Nephron progenitor cell (in vitro differentiated cells): ENCODE measurements at regions not wholly inside any gene's neighbourhood (a gene's known extent, or its start where the extent isn't known, plus 50 kb on each side); places are given as distances from the start of the nearest gene placed in this dataset.

ENCODE experiments used
- DNase-seq: peaks from one replicate; pipeline ENCODE4 v3.0.0; 2021
- H3K27ac Mint-ChIP-seq: 2 replicates; pipeline ENCODE4 v1.8.0; 2021; ENCODE audit warnings: mild to moderate bottlenecking, moderate library complexity, mixed read lengths
- H3K27me3 Mint-ChIP-seq: 2 replicates; pipeline ENCODE4 v1.8.0; 2021; ENCODE audit warnings: mild to moderate bottlenecking, low read depth, mixed read lengths; ENCODE audit not compliant: poor library complexity
- H3K36me3 Mint-ChIP-seq: 2 replicates; pipeline ENCODE4 v1.8.0; 2021; ENCODE audit warnings: low read depth, mixed read lengths
- H3K4me1 Mint-ChIP-seq: 2 replicates; pipeline ENCODE4 v1.8.0; 2021; ENCODE audit warnings: mixed read lengths
- H3K4me3 Mint-ChIP-seq: 2 replicates; pipeline ENCODE4 v1.8.0; 2021; ENCODE audit warnings: mild to moderate bottlenecking, moderate library complexity, mixed read lengths
- H3K9me3 Mint-ChIP-seq: 2 replicates; pipeline ENCODE4 v1.8.0; 2021; ENCODE audit warnings: mild to moderate bottlenecking, moderate library complexity, mixed read lengths
- TF ChIP-seq, protein P1 (sequence below): fragments of 200-600 bp; sonication (generic); IDR thresholded peaks from 2 replicates; pipeline ENCODE4 v1.5.0; 2021; ENCODE audit warnings: antibody characterized with exemption

DNA sequence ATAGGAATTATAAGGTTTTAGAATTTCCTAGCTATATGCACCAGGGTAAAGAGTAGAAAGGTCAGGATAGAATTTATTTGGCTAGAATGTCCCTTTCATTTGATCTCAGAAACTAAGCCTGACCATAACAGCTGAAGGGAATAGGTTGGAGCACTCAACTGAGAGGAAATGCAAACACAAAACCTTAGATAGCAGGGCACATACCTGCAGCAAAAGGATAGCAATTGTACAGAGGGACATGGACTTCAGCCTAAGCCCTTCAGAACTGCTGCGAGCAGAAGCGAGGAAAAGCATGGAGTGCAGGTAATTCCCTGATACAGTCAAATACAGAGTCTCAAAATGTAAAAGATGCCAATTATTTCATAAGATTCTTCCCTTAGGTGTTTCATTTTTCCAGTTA lies 211.0 kb upstream of the DDI1 start:
- peaks cover 19% of the 10 kb centered on the region for H3K9me3 Mint-ChIP-seq
- no peaks in the 10 kb centered on the region for H3K36me3 Mint-ChIP-seq
- no peaks in the 10 kb centered on the region for H3K27me3 Mint-ChIP-seq
- no peak for DNase-seq
- TF ChIP-seq, protein P1, sequence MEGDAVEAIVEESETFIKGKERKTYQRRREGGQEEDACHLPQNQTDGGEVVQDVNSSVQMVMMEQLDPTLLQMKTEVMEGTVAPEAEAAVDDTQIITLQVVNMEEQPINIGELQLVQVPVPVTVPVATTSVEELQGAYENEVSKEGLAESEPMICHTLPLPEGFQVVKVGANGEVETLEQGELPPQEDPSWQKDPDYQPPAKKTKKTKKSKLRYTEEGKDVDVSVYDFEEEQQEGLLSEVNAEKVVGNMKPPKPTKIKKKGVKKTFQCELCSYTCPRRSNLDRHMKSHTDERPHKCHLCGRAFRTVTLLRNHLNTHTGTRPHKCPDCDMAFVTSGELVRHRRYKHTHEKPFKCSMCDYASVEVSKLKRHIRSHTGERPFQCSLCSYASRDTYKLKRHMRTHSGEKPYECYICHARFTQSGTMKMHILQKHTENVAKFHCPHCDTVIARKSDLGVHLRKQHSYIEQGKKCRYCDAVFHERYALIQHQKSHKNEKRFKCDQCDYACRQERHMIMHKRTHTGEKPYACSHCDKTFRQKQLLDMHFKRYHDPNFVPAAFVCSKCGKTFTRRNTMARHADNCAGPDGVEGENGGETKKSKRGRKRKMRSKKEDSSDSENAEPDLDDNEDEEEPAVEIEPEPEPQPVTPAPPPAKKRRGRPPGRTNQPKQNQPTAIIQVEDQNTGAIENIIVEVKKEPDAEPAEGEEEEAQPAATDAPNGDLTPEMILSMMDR, result no peak
- H3K4me3 Mint-ChIP-seq, result no peak overlapping the region
- no peaks in the 10 kb centered on the region for H3K4me1 Mint-ChIP-seq
- no peak overlapping the region for H3K27ac Mint-ChIP-seq

DNA sequence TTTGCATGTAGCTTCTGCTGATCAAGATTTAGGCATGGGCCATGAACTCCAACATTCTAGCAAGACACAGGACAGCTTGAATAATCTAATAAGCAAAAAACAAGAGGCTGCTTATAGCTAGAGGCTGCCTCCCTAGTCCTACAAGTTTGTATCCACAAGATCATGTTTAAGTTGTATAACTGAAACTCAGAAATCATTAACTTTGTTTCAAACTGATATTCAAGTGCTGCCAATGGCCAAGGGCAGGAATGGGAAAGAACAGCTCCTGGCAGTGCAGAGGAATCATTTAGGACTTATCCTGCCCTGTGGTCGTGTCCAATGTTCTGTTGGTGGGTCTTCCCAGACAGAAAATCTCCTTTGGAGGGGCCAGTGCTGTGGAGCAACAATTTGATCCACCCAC lies 209.6 kb upstream of the DDI1 start:
- Mint-ChIP-seq H3K27me3 (no peaks in the 10 kb centered on the region), H3K36me3 (no peaks in the 10 kb centered on the region), H3K27ac (no peak overlapping the region), H3K4me3 (no peak overlapping the region), H3K9me3 (peaks cover 20% of the 10 kb centered on the region), H3K4me1 (no peaks in the 10 kb centered on the region)
- TF ChIP-seq, protein P1, result no peak
- DNase-seq, result no peak

DNA sequence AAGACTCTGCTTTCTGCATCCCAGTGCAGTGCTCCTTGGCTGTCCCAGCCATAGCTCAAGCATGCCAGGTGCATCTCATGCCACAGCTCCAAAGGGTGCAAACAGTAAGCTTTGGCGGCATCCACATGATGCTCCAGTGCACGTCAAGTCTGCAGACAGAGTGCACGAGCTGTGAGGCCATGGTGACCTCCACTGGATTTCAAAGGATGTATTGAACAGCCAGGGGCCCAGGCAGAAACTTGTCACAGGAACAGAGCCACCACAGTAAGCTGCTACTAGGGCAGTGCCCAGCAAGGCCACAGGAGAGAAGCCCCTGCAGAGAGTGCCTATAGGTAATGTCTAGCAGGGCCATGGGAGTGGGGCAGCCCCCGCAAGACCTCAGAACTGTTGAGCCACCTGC lies 206.8 kb upstream of the DDI1 start:
- DNase-seq, result no peak
- H3K27me3 Mint-ChIP-seq, result no peaks in the 10 kb centered on the region
- TF ChIP-seq, protein P1, result no peak

DNA sequence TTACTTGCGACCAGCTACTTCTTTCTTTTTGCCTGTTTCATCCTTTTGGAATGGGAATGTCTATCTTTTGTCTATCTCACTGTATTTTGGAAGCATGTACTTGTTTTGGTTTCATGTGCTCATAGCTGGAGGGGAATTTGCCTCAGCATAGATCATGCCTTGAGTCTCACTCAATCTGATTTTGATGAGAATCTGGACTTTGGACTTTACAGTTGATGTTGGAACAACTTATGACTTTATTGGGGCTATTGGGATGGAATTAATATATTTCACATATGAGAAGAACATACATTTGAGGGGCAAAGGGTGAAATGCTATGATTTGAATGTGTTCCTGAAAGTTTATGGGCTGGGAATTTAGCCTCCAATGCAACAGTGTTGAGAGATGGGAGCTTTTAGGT lies 206.2 kb upstream of the DDI1 start:
- no peaks in the 10 kb centered on the region for H3K4me1 Mint-ChIP-seq
- DNase-seq, result no peak
- peaks cover 39% of the 10 kb centered on the region for H3K9me3 Mint-ChIP-seq
- H3K27ac Mint-ChIP-seq, result no peak overlapping the region
- TF ChIP-seq, protein P1, result no peak
- no peaks in the 10 kb centered on the region for H3K27me3 Mint-ChIP-seq
- no peak overlapping the region for H3K4me3 Mint-ChIP-seq
- no peaks in the 10 kb centered on the region for H3K36me3 Mint-ChIP-seq

More for the DNA sequence above, 206.8 kb upstream of the DDI1 start:
- peaks cover 39% of the 10 kb centered on the region for H3K9me3 Mint-ChIP-seq
- H3K4me1 Mint-ChIP-seq, result no peaks in the 10 kb centered on the region
- no peaks in the 10 kb centered on the region for H3K36me3 Mint-ChIP-seq
- no peak overlapping the region for H3K27ac Mint-ChIP-seq
- no peak overlapping the region for H3K4me3 Mint-ChIP-seq

DNA sequence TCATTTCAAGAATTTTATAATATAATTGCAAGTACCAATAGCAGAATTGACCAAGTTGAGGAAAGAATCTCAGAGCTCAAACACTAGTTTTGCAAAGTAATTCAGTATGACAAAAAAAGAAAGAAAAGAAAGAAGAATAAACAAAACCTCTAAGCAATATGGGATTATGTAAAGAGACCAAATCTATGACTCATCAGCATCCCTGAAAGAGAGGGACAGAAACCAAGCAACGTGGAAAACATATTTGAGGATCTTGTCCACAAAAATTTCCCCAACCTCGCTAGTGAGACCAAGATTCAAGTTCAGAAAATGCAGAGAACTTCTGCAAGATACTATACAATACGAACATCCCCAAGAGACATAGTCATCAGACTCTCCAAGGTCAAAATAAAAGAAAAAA lies 203.7 kb upstream of the DDI1 start:
- no peaks in the 10 kb centered on the region for H3K27me3 Mint-ChIP-seq

DNA sequence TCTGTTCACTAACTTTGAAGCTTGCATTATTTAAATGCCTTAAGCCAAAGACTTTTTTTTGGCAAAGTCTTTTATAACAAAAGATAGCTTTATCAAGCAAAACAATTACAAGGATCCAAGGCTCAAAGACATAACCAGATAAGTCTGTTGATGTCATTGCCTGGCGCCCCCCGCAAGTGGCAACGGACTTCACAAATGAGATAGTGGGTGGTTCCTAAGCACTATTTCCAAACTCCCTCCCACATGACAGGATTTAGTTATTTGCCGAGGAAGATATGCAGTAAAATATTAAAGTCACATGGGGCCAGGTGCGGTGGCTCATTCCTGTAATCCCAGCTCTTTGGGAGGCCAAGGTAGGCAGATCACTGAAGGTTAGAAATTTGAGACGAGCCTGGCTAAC lies 194.2 kb upstream of the DDI1 start:
- H3K9me3 Mint-ChIP-seq, result no peaks in the 10 kb centered on the region
- no peak overlapping the region for H3K27ac Mint-ChIP-seq
- H3K27me3 Mint-ChIP-seq, result peaks cover 4% of the 10 kb centered on the region
- TF ChIP-seq, protein P1, result no peak
- H3K4me1 Mint-ChIP-seq, result peaks cover 20% of the 10 kb centered on the region
- H3K4me3 Mint-ChIP-seq, result no peak overlapping the region
- H3K36me3 Mint-ChIP-seq, result no peaks in the 10 kb centered on the region
- no peak for DNase-seq

More for the DNA sequence above, 203.7 kb upstream of the DDI1 start:
- no peaks in the 10 kb centered on the region for H3K4me1 Mint-ChIP-seq
- DNase-seq, result no peak
- no peak overlapping the region for H3K27ac Mint-ChIP-seq
- H3K9me3 Mint-ChIP-seq, result peaks cover 47% of the 10 kb centered on the region
- TF ChIP-seq, protein P1, result no peak
- no peaks in the 10 kb centered on the region for H3K36me3 Mint-ChIP-seq
- H3K4me3 Mint-ChIP-seq, result no peak overlapping the region
